Motor neuron (in vitro differentiated cells): ENCODE measurements at regions not wholly inside any gene's neighbourhood (a gene's known extent, or its start where the extent isn't known, plus 50 kb on each side); places are given as distances from the start of the nearest gene placed in this dataset.
"Not testable (repeated sequence)": the region's sequence is repeated elsewhere in the genome, so short reads cannot be mapped to it uniquely, and the experiment has no call there.

ENCODE experiments used
- ATAC-seq, 8 experiments: fragments of 200-7000 bp; cut with Tn5 transposase; replicated peaks in 6 of 8; 2 replicates each; pipeline ENCODE4 v1.8.0; 2021; ENCODE audit warnings: mild to moderate bottlenecking in 8 of 8, moderate library complexity in 8 of 8
- H3K27ac ChIP-seq, 2 donors: fragments of 250-450 bp; sonication (Bioruptor Pico); 2 replicates each; pipeline ENCODE4 v1.9.0; 2021; ENCODE audit warnings: antibody characterized with exemption in 2 of 2, mild to moderate bottlenecking in 2 of 2, moderate library complexity in 1 of 2
- H3K4me1 ChIP-seq, 2 donors: fragments of 250-450 bp; sonication (Bioruptor Pico); replicated peaks in 1 of 2; 2 replicates each; pipeline ENCODE4 v1.6.1; 2021; ENCODE audit warnings: antibody characterized with exemption in 2 of 2, mild to moderate bottlenecking in 2 of 2, moderate library complexity in 1 of 2
- H3K4me3 ChIP-seq, 5 donors: fragments of 250-450 bp; sonication (Bioruptor Pico); 2 replicates each; pipeline ENCODE4 v1.9.0; 2021; ENCODE audit warnings: antibody characterized with exemption in 5 of 5, mild to moderate bottlenecking in 5 of 5, moderate library complexity in 4 of 5
- WGBS, 10 experiments: fragments of 450-650 bp; shearing (Covaris generic); methylation state at CpG; one replicate each; pipeline ENCODE4 v1.0.0; 2022; 5-methylcytosine and 5-hydroxymethylcytosine counted together
- in situ Hi-C, 9 experiments: fragments of 400-800 bp; cut with MboI; loops; one replicate each; pipeline ENCODE4 v1.15.0; 2021; ENCODE audit warnings: low sequenced_read_pairs in 9 of 9, low pct_unique_long_range_greater_than_20kb in 2 of 9; ENCODE audit not compliant: unreplicated experiment in 9 of 9

DNA sequence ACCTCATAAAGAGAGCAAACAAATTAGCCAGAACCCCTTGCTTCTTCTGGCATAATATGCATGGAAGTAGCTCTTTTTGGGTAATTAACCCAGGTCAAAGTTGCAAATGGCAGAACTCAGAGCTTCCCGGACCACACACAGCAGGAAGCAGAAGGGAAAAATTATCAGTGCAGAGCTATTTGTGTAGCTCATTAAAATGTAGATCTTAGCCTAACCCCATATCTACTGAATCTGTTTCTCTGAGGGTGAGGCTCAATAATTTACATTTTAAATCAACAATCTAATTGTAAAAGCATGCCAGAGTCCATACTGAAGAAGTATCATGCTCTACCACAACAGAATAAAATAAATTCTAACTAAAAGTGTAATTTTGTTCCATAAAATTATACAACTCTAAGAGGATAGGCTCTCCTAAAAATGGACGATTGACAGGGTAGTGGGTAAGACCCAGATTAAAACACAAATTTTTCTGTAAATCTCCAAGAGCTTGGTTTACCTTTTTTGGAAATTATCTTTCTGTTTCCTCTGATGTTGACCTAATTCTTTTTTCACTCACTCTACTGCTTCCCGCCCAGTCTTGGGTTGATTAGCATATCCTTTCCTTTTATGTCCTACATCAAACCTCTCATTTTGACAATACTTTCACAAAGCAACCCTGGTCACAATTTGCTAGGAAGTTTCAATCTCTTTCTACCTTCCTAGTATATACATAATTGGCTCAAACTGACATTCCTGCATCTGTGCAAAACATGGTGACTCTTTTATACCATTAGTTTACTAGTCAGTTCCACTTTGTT, 213.3 kb upstream of the SLC16A7 start:
- WGBS, 10 experiments: 0 to 75% (median 39%) methylated on average over 1 to 3 of the region's 3 CpGs
- peak in 3 of 8 experiments; percentile 76 to 82 (median 82) for ATAC-seq
- Histone ChIP-seq H3K4me3 (no peak overlapping the region), H3K27ac (no peak overlapping the region), H3K4me1 (no peaks in the 10 kb centered on the region)
- in situ Hi-C loops: no loop called here

DNA sequence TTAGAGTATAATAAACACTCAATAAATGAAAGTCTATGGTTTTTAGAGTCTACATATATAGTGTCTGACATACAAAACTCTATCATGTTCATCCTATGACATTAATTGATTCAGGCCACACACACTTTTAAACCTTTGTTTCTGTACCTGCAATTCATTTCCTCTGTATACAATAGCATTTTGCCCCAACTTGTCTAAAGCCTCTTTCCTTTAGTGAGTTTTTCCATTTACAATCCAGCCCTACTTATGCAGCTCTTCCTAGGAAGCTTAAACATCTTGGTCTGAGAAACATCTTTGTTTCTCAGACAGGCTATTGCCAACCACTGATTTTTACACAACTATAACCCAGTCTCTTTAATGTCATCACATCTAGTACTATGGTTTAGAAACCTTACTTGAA, 214.7 kb upstream of the SLC16A7 start:
- Histone ChIP-seq H3K4me1 (no peaks in the 10 kb centered on the region), H3K27ac (no peak overlapping the region), H3K4me3 (no peak overlapping the region)
- no peak for ATAC-seq
- in situ Hi-C loops: no loop called here

DNA sequence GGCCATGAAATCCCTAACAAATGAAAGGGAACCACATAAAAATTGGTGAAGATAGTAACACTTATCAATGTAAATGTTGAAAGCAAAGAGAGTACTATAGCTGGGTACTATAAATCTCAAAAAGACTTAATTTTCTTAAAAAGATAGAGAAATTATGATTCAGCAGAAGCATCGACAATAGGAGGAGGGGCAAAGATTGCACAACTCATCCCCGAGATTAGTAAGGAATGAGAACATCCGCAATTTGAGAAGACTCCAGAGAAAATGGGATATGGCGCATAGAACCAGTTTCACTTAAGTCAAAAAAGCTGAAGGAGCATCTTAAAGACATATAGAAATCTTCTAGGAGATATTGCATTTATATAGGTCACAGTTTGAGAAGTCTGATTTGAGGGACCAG, 220.2 kb upstream of the SLC16A7 start:
- Histone ChIP-seq H3K4me3 (no peak overlapping the region), H3K27ac (no peak overlapping the region), H3K4me1 (no peaks in the 10 kb centered on the region)
- whole genome bisulfite sequencing, 10 experiments: 80 to 100% (median 96%) methylated on average over 1 to 4 of the region's 4 CpGs
- in situ Hi-C loops: no loop called here
- no peak for ATAC-seq

DNA sequence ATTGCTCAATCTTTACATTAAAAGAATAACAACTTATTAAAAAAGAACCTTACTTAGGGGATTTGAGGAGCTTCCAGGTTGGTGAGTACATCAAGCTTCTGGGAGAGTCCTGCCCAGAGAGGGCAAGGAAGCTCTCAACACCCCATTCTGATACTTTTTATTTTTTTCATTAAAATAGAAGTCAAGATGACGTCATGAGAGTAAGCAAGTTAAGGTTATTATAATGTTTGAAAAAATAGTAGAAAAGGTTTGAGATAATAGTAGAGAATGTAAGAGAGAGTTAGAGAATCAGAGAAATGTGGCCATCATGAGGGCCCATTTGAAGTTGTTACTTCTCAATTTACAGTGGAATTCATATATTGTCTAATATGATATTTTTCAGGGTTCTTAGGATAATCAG, 221.0 kb upstream of the SLC16A7 start:
- ATAC-seq: no peak
- in situ Hi-C loops: loop anchor here in 1 of 9 experiments (25.0 kb wide), 1 partner anchor 212 kb away; no protein-coding TSS in a partner anchor
- Histone ChIP-seq H3K27ac (no peak overlapping the region), H3K4me1 (no peaks in the 10 kb centered on the region), H3K4me3 (no peak overlapping the region)
- WGBS, 10 experiments: 67 to 100% (median 86%) methylated on average over 1 of the region's 1 CpG; no CpG with 5 or more reads in 3 of the 10 experiments

DNA sequence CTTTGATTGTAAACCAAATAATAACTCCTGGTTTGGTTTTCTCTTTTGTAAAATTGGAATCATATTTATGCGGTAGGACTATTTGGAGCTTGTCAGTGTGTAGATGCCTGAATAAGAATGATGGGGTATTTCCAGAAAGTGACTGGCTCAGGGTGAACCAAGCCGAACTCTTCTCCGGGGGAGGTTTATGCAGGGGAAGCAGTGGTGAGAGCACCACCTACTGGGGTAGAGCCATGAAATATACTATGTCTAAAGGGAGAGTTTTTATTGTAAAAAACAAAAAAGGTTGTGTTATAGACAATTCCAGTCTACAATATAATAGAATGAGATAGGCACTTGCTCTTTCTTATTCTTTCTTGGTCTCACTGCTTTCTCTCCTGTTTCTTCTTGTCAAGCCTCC, 222.9 kb upstream of the SLC16A7 start:
- Histone ChIP-seq H3K4me3 (no peak overlapping the region), H3K27ac (no peak overlapping the region), H3K4me1 (no peaks in the 10 kb centered on the region)
- in situ Hi-C loops: loop anchor here in 1 of 9 experiments (25.0 kb wide), 1 partner anchor 211 kb away; no protein-coding TSS in a partner anchor
- WGBS, 10 experiments: 62 to 100% (median 74%) methylated on average over 1 to 3 of the region's 3 CpGs; no CpG with 5 or more reads in 3 of the 10 experiments
- peak in 3 of 8 experiments; percentile 87 to 99 (median 98) for ATAC-seq

DNA sequence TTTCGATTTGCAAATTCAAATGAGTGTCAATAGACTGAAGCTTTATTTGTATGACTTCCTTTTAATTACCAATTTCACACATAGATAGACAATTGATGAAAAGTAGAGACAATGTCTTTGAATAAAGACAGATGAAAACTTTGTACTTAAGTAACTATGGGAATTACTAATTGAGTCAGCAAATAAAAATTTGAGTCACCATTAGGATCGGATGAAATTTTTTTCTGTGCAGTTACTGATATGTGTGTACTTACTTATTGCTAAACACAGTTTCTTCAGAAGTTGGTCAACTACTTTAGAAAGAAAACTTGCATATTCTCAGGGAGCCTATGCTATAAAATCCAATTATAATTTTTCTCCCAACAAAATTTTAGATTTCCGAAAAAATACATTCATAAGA, 224.9 kb upstream of the SLC16A7 start:
- ATAC-seq: no peak
- H3K27ac ChIP-seq: no peak overlapping the region
- 54 to 100% (median 92%) methylated on average over 1 to 3 of the region's 3 CpGs for WGBS, 10 experiments
- H3K4me3 ChIP-seq: no peak overlapping the region
- in situ Hi-C loops: loop anchor here in 1 of 9 experiments (25.0 kb wide), 1 partner anchor 209 kb away; no protein-coding TSS in a partner anchor
- no peaks in the 10 kb centered on the region for H3K4me1 ChIP-seq

DNA sequence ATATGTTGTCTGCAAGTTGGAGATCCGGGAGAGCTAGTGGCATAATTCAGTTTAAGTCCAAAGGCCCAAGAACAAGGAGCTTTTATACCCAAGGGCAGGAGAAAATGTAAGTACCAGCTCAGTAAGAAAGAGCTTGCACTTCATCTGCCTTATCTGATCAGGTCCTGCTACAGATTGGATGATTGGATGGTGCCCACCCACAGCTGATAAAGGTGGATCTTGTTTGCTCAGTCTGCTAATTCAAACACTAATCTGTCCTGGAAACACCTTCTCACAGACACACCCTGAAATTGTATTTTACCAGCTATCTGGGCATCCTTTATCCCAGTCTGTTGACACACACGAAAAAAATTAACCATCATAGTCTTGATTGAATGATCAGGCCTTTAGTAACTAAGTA, 230.7 kb upstream of the SLC16A7 start:
- WGBS, 10 experiments: 20 to 100% (median 86%) methylated on average over 1 to 2 of the region's 2 CpGs; no CpG with 5 or more reads in 2 of the 10 experiments
- ATAC-seq: no peak
- Histone ChIP-seq H3K4me1 (no peaks in the 10 kb centered on the region), H3K27ac (no peak overlapping the region), H3K4me3 (no peak overlapping the region)
- in situ Hi-C loops: loop anchor here in 1 of 9 experiments (25.0 kb wide), 1 partner anchor 203 kb away; no protein-coding TSS in a partner anchor

DNA sequence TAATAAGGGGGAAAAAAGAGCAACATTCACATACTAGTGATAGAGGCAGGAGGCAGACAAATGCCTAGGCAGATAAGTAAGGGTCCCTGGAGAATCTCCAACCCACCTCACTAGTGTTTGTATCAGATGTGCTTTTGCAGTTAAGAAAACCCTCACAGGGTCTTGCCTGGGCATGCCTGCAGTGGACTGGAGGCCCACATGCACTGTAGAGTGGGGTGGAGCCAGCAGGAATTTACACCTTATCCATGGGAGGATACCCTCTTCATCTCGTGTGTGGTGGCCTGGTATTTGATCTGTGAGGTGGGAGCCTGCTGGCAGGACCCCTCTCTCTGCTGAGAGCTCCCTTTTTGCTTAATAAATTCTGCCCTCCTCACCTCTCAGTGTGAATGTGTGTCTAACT, 238.0 kb upstream of the SLC16A7 start:
- Histone ChIP-seq H3K4me3 (no peak overlapping the region), H3K27ac (no peak overlapping the region), H3K4me1 (no peaks in the 10 kb centered on the region)
- in situ Hi-C loops: loop anchor here in 1 of 9 experiments (25.0 kb wide), 1 partner anchor 196 kb away; no protein-coding TSS in a partner anchor
- peak in 3 of 8 experiments; percentile 43 to 82 (median 52) for ATAC-seq
- WGBS, 10 experiments: 0 to 63% (median 45%) methylated on average over 1 of the region's 1 CpG; no CpG with 5 or more reads in 6 of the 10 experiments

DNA sequence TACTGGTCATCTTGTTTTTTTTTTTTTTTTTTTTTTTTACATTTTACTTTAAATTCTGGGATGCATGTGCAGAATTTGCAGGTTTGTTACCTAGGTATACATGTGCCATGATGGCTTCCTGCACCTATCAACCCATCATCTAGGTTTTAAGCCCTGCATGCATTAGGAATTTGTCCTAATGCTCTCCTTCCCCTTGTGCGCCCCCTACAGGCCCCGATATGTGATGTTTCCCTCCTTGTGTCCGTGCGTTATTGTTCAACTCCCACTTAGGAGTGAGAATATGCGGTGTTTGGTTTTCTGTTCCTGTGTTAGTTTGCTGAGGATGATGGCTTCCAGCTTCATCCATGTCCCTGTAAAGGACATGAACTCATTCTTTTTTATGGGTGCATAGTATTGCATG, 249.6 kb upstream of the SLC16A7 start:
- WGBS, 10 experiments: 0 to 100% (median 15%) methylated on average over 1 to 5 of the region's 5 CpGs; no CpG with 5 or more reads in 2 of the 10 experiments
- H3K27ac ChIP-seq, in situ Hi-C loops, H3K4me3 ChIP-seq, ATAC-seq, H3K4me1 ChIP-seq: not testable (repeated sequence)

DNA sequence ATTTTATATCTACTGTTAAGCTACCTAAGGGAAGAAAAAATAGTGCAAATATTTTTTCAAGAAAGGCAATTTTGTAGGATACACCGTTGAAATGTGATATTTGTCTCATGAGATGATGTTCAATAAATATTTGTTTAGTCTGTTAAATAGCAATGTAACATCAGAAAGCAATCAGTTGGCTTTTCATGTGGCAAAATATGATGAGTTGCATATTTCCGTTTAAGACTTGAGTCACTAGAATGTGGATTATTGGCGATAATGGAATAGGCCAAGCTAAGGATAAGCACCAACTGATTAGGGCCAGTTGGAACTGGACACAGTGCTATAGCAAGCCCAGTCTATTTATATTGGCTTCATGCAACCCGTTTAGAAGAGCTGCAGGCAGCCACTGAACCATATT, 250.4 kb upstream of the SLC16A7 start:
- 14 to 100% (median 81%) methylated on average over 2 to 4 of the region's 4 CpGs for WGBS, 10 experiments

DNA sequence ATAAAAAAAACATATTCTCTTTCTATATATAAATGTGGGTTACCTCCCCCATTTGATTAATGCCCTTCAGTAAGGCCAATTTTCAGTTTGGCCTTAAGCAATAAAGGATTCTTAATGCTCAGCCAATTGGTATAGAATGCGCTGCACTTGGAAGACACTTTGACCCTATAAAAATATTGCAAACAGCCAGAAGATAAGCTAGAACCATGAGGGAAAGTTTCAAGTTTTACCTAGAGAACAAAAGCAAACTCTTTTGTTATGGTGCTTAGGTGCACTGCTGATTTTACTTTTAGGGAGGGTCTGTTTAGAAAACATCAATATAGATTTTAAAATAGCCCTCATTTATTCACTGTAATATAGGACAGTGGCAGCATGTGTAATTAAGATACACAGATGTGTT, 251.6 kb upstream of the SLC16A7 start:
- in situ Hi-C loops: no loop called here
- H3K4me1 ChIP-seq: no peaks in the 10 kb centered on the region
- no peak for ATAC-seq
- 0 to 71% (median 0%) methylated on average over 1 of the region's 1 CpG; no CpG with 5 or more reads in 1 of the 10 experiments for WGBS, 10 experiments
- no peak overlapping the region for H3K4me3 ChIP-seq
- H3K27ac ChIP-seq: no peak overlapping the region

More for the DNA sequence above, 250.4 kb upstream of the SLC16A7 start:
- no peak overlapping the region for H3K4me3 ChIP-seq
- ATAC-seq: no peak
- in situ Hi-C loops: no loop called here
- no peaks in the 10 kb centered on the region for H3K4me1 ChIP-seq
- no peak overlapping the region for H3K27ac ChIP-seq

DNA sequence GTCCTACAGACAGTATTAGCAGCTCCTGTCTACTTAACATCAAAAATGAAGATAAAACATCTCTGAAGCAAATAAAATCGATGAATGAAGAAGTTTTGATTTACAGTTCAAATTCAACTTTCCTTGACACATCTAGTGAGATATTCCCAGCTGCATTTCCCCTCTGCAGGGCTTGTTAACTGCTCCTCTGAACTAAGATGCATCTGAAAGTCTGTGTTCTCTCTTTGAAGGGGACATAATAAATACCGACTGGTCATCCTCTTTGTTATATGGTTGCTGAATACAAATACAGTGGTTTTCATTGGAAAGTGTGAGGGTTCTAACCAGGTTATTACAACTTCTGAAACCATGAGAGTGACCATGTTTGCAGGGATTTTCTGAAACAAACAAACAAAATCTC, 266.4 kb upstream of the SLC16A7 start:
- H3K4me1 ChIP-seq: no peaks in the 10 kb centered on the region
- H3K4me3 ChIP-seq: no peak overlapping the region
- in situ Hi-C loops: no loop called here
- no peak for ATAC-seq
- WGBS, 10 experiments: 0 to 85% (median 58%) methylated on average over 1 to 2 of the region's 2 CpGs; no CpG with 5 or more reads in 2 of the 10 experiments
- no peak overlapping the region for H3K27ac ChIP-seq

DNA sequence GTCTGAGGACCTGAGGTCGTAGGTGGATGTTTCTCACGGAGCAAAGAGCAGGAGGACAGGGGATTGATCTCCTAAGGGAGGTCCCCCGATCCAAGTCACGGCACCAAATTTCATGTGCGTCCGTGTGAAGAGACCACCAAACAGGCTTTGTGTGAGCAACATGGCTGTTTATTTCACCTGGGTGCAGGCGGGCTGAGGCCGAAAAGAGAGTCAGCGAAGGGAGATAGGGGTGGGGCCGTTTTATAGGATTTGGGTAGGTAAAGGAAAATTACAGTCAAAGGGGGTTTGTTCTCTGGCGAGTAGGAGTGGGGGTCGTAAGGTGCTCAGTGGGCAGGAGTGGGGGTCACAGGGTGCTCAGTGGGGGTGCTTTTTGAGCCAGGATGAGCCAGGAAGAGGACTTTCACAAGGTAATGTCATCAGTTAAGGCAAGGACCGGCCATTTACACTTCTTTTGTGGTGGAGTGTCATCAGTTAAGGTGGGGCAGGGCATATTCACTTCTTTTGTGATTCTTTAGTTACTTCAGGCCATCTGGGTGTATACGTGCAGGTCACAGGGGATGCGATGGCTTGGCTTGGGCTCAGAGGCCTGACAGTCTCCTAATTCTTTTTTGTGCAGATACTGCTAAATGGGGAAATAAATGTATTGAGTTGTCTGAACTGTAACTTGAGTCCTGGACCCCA, 267.3 kb upstream of the SLC16A7 start:
- ATAC-seq, in situ Hi-C loops, H3K27ac ChIP-seq, H3K4me3 ChIP-seq, H3K4me1 ChIP-seq: not testable (repeated sequence)
- 20 to 67% methylated on average over 1 to 3 of the region's 15 CpGs; no CpG with 5 or more reads in 8 of the 10 experiments for WGBS, 10 experiments
